OCI-M1 (cell line): ENCODE measurements at regions not wholly inside any gene's neighbourhood (a gene's known extent, or its start where the extent isn't known, plus 50 kb on each side); places are given as distances from the start of the nearest gene placed in this dataset.

Source experiments
- DNase-seq: peaks from one replicate; lab custom pipeline; 2025; lab: John Stamatoyannopoulos, UW

- no peak for DNase-seq
These were observed 67.6 kb downstream of the COX18 start for GRCh38 chr4:73001885-73002284.

DNA sequence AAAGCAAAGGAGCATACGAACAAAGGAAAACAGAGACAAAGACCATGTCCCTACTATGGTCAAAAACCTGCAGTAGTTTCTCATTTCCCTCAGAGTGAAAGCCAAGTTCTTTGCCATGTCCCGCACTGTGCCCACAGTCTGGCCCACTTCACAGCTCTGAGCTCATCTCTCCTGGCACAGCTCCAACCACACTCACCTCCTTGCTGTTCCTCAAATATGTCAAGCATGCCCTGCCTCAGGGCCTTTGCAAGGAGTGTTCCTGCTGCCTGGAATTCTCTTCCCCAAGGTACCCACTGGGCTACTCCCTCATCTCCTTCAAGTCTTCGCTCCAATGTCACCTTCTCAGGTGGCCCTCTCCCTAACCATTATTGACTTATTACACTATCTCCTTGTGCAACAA lies 72.1 kb downstream of the COX18 start:
- no peak for DNase-seq

DNA sequence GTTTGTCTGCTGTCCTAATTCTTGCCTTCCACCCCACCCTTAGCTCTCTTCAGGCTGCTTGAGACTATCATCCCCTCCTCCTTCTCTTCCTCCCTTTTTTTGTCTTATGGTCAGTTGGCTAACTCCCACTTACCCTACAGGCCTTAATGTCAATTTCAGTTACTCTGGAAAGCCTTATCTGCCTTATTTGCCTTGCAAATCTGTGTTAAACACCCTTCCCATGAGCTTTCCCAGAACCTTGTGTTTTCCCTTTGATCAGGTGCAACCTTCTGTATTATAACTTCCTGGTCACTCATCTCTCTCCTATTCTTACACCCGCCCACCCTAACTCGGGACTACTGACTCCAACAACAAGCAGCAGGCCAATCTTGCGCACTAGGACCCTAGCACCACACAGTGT lies 74.8 kb downstream of the COX18 start:
- DNase-seq: peak; percentile 10

DNA sequence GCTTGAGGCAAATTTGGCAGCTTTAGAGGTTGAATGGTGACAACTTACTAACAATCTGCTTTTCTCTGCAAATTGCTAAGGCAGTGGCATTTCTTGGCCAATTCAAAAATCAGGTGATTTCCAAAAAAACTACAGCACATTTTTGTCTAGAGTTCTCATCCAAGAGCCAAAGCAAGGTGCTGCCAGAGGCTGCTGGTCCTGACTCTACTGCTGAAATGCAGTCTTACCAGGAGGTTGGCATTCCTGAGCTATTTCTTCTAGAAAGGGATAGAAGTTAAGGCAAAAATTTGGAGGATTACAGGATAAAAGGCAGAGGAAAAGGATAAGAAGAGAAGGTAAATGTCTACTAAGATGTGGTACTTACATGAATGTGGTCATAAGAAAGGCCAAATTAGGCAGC lies 75.6 kb downstream of the COX18 start:
- no peak for DNase-seq

DNA sequence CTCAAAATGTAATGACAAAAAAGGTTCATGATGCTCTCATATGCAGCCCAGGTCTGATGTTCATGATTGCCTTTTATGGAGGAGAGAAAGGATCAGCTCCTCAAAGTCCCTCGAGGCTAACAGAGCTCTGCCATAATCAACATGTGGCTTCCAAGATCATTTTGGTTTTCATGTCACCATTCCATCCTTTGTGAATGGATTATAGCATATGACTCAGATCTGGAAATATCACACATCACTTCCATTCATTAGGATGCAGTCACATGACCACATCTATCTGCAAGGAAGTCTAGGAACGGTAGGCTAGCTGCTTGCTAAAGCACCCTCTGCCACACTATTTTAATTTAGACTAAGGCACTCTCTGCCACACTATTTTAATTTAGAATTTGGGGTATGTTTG lies 77.6 kb downstream of the COX18 start:
- DNase-seq: no peak

DNA sequence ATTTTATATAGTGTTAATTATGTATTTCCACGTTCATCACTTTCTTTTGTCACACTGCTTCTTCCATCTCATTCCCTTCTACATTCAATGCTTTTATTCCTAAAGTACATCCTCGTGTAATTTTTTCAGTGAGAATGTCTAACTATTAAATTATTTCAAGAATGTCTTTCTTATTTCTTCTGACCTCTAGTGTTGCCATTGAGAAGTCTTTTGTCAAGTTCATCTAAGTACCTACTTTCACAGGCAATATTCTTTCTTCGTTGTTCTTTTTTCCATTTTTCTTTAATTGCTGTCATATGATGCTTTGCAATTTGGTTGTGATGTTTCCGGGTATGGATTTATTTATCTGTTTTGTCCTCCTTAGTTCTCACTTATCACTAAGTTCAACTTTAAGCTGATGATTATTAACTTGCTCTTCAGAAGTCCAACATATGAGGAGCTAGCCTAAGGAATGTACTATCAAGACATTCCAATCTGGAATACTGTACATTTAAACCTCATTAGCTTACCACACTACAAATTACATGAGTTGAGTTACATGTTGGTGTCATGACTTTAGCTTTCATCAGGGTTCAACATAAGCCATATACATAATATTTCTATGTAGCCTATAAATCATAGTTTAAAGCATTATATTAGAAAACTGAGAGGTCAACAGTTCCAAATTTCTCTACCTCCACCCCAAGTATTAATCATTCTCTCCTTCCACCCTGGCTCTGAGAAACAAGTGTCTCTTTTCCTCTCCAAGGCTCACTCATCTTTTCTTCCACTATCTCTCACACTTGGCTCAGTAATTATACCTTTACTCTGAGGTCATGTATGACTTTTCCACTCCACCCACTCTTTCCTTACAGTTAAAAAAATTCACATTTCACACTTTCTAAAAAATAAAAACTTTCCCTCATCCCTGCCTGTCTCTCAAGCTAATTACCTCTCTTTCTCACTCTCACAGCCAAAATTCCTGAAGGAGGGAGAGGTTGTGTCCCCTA lies 81.5 kb downstream of the COX18 start:
- no peak for DNase-seq

GRCh38 chr4:72984351-72984750 lies 85.2 kb downstream of the COX18 start:
- DNase-seq: no peak

DNA sequence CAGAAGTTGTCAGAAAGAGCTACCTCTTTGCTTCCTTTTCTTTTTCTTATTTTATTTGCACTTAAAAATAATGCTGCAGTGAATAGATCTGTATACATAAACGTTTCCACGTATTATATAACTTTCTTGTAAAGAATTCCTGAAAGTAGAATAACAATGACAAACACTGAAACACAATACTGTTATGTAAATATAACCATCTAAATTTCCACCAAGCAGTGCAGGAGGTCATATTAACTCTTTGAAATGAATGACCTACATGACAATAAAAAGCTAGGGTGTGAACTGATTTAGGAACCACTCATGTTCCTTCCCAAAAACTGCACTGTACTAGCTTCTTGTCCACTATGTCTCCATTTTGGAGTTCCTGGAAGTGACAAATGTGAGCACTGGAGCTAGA lies 85.8 kb downstream of the COX18 start:
- DNase-seq: no peak

- DNase-seq: no peak
These were observed 91.5 kb downstream of the COX18 start for GRCh38 chr4:72977936-72978485.

DNA sequence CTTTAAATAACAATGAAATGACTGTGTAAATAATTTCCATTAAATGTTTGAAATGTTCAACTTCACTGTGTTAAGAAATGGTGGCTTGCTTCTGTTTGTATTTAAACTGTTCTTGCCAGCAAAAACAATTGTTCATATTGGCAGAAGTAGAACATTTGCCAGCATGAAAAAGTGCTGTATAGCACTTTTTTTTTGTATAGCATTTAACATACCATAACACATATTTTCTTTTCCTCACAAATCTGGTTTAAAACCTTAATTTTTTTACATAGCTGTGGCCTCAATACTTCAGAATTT lies 94.1 kb downstream of the COX18 start:
- DNase-seq: no peak

DNA sequence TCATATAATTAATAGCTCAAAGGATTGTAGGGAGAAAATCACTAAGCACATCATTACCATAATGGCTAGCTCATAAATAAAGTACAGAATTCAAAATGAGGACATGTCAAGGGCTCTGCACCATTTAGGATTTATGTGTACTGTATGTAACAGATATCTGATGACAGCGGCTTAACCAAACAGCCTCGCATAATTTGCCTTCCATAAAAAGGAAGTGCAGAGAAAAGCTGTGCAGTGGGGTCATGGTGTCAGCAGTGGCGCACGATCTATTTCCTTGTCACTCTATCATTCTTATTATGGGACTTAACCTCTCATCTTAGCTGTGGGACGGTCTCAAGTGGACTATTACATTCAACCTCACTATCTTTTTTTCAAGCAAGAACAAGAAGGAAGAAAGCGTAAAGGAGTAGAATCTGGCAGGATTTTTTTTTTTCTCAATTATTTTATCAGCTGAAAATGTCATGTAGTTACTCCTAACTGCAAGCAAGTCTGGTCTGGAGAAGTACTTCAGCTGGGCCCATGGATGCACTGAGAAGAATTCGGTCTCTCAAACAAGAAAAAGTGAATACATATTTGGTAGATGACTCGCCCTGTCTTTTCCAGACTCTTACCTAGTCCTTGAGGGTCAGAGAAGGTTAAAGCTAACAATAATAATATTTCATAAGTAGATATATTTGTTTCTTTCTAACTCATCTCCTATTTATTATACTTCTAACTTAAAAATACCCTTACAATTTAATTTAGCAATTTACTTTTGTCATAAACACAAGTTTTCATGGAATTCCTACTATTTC lies 94.6 kb downstream of the COX18 start:
- DNase-seq: peak; percentile 88

- DNase-seq: no peak
These were observed 97.9 kb downstream of the COX18 start for GRCh38 chr4:72971572-72971971.

DNA sequence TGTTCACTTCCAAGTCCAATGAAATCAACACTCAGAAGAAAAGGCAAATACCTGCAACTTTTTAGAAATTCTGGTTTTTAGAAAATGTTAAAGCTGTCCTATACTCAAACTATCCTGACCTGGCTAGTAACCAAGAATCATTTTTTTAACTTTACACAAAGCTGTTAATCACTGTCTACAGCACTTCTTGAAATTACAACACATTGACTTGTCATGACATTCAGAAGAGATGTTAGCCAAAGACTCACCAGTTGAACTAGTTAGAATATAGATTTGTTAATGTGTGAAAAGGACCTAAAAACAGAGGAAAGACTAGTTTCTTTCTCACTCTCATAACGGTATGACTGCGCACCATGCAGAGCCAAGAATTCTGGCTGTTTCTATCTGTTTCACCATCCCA lies 98.8 kb downstream of the COX18 start:
- no peak for DNase-seq

- no peak for DNase-seq
These were observed 99.5 kb downstream of the COX18 start for GRCh38 chr4:72969976-72970375.

DNA sequence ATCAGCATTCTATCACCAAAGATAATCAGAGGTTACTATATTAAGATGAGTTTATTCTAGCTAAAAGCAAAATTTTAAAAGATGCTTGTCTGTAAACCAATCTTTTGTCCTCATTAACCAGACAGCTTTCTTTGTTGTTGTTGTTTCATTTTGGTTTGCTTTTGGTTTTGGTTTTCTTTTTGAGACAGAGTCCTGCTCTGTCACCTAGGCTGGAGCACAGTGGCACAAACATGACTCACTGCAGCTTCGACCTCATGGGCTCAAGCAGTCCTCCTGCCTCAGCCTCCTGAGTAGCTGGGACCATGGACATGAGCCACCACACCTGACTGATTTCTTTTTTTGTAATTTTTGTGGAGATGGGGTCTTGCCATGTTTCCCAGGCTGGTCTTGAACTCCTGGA lies 102.9 kb downstream of the COX18 start:
- DNase-seq: peak; percentile 40

DNA sequence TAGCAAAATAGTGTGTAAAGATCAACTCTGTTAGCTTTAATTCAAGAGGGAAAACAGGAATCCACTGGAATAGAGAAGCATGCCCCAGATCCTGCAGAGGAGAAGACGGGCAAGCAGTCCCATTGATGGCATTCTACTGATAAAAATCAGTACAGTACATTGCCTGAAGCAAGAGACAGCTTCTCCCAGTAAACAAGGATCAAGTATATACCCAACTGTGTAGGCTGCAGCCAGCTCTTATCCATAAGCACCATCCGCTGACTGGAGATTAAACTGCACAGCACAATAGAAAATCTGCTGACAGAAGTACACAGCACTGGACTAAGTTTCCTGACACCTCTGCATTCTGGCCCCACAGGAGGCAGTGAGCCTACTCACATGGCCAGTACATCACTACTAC lies 110.1 kb downstream of the COX18 start:
- DNase-seq: no peak

GRCh38 chr4:72954811-72955210 lies 114.7 kb downstream of the COX18 start:
- DNase-seq: no peak

DNA sequence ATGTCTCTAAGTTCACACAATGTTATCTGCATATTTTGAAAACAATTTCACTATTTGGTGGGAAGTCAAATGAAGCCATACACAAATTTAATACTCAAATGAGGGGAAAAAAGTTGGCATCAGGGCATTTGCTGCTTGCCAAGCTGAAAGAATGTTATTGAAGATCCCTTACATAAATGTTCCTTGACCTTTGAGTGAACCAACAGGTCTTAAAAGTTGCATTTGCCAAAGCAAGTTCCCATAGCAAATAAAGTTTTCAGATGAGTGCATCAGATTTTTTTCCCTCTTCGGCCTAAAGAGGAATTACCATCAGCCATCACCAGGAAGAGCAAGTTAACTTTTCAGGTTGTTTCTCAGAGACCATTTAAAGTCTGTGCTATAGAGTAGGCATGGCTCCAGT lies 115.9 kb downstream of the COX18 start:
- DNase-seq: no peak

- DNase-seq: no peak
These were observed 117.9 kb downstream of the COX18 start for GRCh38 chr4:72951628-72952027.

DNA sequence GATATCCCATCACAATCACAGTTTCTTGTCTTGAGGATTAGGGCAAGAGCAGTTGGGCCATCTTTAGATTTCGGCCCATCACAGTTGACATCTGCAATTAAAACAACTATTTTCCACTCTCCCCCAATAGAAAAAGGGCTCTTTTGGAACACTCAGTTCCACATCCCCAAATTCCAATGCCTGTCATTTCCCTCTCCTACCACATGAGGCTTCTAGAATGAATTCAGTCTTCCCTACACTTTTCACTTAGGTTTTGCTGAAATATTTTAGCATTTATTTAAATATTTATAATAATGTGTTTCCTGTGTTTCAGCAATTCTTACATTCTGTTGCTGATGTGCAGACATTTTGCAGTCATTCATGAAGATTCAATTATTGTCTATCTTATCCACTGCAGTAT lies 118.4 kb downstream of the COX18 start:
- DNase-seq: no peak

- DNase-seq: no peak
These were observed 121.4 kb downstream of the COX18 start for GRCh38 chr4:72948080-72948479.

- peak; percentile 23 for DNase-seq
These were observed 123.7 kb downstream of the COX18 start for GRCh38 chr4:72945719-72946336.

DNA sequence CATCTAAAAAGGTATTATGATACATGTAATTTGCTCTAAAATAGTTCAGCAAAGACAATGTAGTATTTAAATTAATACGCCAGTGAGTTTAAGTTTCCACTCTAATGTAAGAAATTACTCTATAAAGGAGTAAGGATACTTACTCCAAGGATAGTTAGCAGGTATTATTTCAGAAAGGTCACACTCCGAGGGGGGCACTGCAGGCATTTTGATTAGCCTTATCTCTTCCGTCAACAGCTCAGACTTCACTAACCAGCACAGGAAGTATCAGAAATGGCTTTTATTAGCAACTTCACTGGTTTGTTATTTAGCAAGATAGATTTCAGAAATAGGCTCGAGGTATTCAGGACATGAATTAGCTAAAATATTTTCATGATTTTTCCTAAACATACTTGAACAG lies 127.0 kb downstream of the COX18 start:
- DNase-seq: no peak
